ENCODE measurements at regions not wholly inside any gene's neighbourhood (a gene's known extent, or its start where the extent isn't known, plus 50 kb on each side); places are given as distances from the start of the nearest gene placed in this dataset.

DNA sequence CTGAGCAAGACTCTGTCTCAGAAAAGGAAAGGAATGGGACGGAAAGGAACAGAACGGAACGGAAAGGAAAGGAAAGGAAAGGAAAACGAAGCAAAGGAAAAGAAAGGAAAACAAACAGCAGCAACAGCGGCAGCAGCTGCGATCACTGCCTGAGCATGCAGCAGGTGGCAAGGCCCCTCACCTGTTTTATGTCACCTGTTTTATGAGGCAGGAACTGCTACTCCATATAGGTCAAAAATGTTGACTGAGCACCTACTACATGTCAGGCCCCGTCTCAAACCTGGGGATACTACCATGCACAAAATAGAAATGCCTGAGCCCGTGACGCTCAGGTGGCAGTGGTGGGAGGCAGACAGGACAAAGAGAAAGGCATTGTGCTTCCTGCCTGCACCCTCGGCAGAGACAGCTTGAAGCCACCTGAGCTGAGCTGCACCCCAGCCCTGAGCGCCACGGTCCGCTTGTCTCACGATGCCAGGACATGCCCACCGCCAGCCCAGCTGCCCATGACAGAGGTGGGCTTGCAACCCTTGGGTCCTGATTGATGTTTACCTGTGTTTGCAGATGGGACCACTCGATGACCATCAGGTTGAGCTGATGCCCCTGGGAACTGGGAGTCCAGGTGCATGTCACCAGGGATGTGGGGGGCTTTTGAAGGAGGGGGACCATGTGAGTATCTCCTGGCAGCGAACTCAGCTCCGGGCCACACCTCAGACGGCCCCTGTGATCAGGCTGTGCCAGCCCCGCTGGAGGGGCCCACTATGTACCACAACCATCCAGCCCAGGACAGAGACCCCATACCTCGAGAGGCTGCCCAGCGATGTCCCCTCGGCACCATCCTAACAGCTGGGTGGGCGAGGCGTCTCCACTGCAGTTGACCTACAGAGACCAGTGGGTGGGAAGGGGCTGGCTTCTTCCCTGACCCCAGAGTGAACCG lies 77.4 kb downstream of the RMI2 start:
- no TSS peak for BruUV-seq (replicated peaks)
- no peak overlapping the region for H3K4me3 ChIP-seq (ENCODE audit: low read depth, low read length, poor library complexity, severe bottlenecking)
- ChIA-PET POLR2A (ENCODE audit: low non-redundant PET) (no interaction called here), CTCF (no interaction called here)
- no peak for TF ChIP-seq EZH2 (IDR thresholded peaks at IDR 0.05; ENCODE audit: borderline replicate concordance, low read depth, low read length, poor library complexity, severe bottlenecking)
- no peaks in the 10 kb centered on the region for H3K4me1 ChIP-seq (ENCODE audit: insufficient read depth, low read length, poor library complexity, severe bottlenecking)
- no peaks in the 10 kb centered on the region for H3K27me3 ChIP-seq (replicated peaks; ENCODE audit: insufficient read depth, low read depth, low read length, poor library complexity)
- DNase-seq (ENCODE audit: low spot score) = no peak
- H3K36me3 ChIP-seq (ENCODE audit: insufficient read depth, low read length, poor library complexity, severe bottlenecking) = no peaks in the 10 kb centered on the region
- H3K27ac ChIP-seq (ENCODE audit: low read depth, low read length, poor library complexity, severe bottlenecking) = no peak overlapping the region
- no peaks in the 10 kb centered on the region for H3K9me3 ChIP-seq (ENCODE audit: low read depth, low read length, poor library complexity, severe bottlenecking)
- intact Hi-C loops (cut with micrococcal nuclease; ENCODE audit: unreplicated experiment) = no loop called here

DNA sequence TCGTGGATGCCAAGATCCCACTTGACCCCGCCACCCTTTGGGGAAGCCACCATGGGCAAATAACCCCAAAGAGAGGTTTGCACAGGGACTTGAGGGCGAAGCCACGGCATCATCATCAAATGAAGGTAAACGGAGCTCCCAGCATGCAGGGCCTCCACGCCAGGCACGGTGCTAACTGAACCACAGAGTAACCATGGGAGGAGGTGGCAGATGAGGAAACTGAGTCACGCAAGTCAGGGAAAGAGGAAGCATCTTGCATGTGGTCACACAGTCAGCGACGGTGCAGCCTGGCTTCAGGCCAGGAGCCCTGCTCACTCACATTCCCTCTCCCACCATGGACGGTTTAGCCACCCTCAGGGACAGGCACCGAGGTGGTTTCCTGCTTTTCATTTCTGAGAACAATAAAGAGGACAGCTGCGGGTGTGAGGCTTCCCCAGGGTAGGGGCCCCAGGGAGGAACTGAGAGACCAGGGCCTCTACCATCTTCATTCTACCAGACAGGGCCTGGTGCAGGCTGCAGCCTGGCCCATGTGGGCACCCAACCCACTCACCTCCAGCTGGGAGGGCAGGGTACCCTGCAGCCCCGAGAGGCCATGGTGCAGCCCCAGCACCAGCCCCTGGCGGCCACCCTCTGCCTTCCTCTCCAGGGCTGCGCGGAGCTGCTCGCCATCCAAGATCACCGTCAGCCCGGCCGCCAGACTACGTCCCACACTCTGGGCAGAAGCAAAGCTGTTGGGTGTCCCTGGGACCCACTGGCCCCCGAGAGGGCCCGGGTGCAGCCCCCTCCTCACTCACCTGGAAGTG lies 78.3 kb downstream of the RMI2 start:
- TF ChIP-seq CTCF (conservative IDR thresholded peaks at IDR 0.05; ENCODE audit: low read depth, low read length) (no peak), EZH2 (IDR thresholded peaks at IDR 0.05; ENCODE audit: borderline replicate concordance, low read depth, low read length, poor library complexity, severe bottlenecking) (no peak)
- no peak for DNase-seq (ENCODE audit: low spot score)
- Histone ChIP-seq H3K4me3 (ENCODE audit: low read depth, low read length, poor library complexity, severe bottlenecking) (no peak overlapping the region), H3K36me3 (ENCODE audit: insufficient read depth, low read length, poor library complexity, severe bottlenecking) (no peaks in the 10 kb centered on the region), H3K27ac (ENCODE audit: low read depth, low read length, poor library complexity, severe bottlenecking) (no peak overlapping the region), H3K9me3 (ENCODE audit: low read depth, low read length, poor library complexity, severe bottlenecking) (no peaks in the 10 kb centered on the region), H3K27me3 (replicated peaks; ENCODE audit: insufficient read depth, low read depth, low read length, poor library complexity) (no peaks in the 10 kb centered on the region), H3K4me1 (ENCODE audit: insufficient read depth, low read length, poor library complexity, severe bottlenecking) (no peaks in the 10 kb centered on the region)
- intact Hi-C loops (cut with micrococcal nuclease; ENCODE audit: unreplicated experiment) = no loop called here
- CTCF ChIA-PET = no interaction called here
- POLR2A ChIA-PET (ENCODE audit: low non-redundant PET) = no interaction called here
- BruUV-seq (replicated peaks) = no TSS peak

DNA sequence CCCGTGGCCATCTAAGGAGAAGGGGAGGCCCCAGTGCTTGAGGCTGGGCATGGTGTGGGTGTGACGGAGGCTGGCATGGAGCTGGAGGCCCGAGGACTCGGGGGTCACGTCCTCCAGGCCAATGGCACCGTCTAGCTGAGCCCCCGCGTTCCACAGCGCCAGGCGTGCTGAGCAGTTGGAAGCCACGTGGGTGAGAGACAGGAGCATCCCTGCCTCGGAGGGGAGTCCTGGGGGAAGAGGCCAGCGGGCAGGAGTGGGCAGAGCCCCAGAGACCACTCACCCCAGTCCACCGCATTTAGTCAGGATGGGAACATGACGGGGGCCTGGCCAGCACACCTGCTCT lies 78.8 kb downstream of the RMI2 start:
- ChIA-PET CTCF (no interaction called here), POLR2A (ENCODE audit: low non-redundant PET) (no interaction called here)
- no peak for DNase-seq (ENCODE audit: low spot score)
- Histone ChIP-seq H3K36me3 (ENCODE audit: insufficient read depth, low read length, poor library complexity, severe bottlenecking) (no peaks in the 10 kb centered on the region), H3K27ac (ENCODE audit: low read depth, low read length, poor library complexity, severe bottlenecking) (no peak overlapping the region), H3K27me3 (replicated peaks; ENCODE audit: insufficient read depth, low read depth, low read length, poor library complexity) (no peaks in the 10 kb centered on the region), H3K4me3 (ENCODE audit: low read depth, low read length, poor library complexity, severe bottlenecking) (no peak overlapping the region), H3K9me3 (ENCODE audit: low read depth, low read length, poor library complexity, severe bottlenecking) (no peaks in the 10 kb centered on the region), H3K4me1 (ENCODE audit: insufficient read depth, low read length, poor library complexity, severe bottlenecking) (no peaks in the 10 kb centered on the region)
- no TSS peak for BruUV-seq (replicated peaks)
- TF ChIP-seq CTCF (conservative IDR thresholded peaks at IDR 0.05; ENCODE audit: low read depth, low read length) (no peak), EZH2 (IDR thresholded peaks at IDR 0.05; ENCODE audit: borderline replicate concordance, low read depth, low read length, poor library complexity, severe bottlenecking) (no peak)
- intact Hi-C loops (cut with micrococcal nuclease; ENCODE audit: unreplicated experiment) = no loop called here

All from A673 (cell line).